GM19438 (cell line): ENCODE measurements at regions not wholly inside any gene's neighbourhood (a gene's known extent, or its start where the extent isn't known, plus 50 kb on each side); places are given as distances from the start of the nearest gene placed in this dataset.

Source experiments
- ATAC-seq: cut with Tn5 transposase; IDR thresholded peaks from one replicate; pipeline ENCODE4 v1.9.1; 2021; ENCODE audit warnings: low read depth; ENCODE audit not compliant: unreplicated experiment

- no peak for ATAC-seq
These were observed 89.4 kb downstream of the KCTD12 start for GRCh38 chr13:76796851-76797250.

GRCh38 chr13:76795701-76796695 lies 90.2 kb downstream of the KCTD12 start:
- ATAC-seq, result no peak

- no peak for ATAC-seq
These were observed 93.4 kb downstream of the KCTD12 start for GRCh38 chr13:76792731-76793347.

- no peak for ATAC-seq
These were observed 95.0 kb downstream of the KCTD12 start for GRCh38 chr13:76790980-76791819.

GRCh38 chr13:76790526-76790925 lies 95.7 kb downstream of the KCTD12 start:
- ATAC-seq, result no peak

- ATAC-seq, result no peak
These were observed 102.4 kb downstream of the KCTD12 start for GRCh38 chr13:76783798-76784197.

GRCh38 chr13:76778853-76779252 lies 107.4 kb downstream of the KCTD12 start:
- ATAC-seq, result no peak

GRCh38 chr13:76777096-76777495 lies 109.1 kb downstream of the KCTD12 start:
- no peak for ATAC-seq

- no peak for ATAC-seq
These were observed 111.0 kb downstream of the KCTD12 start for GRCh38 chr13:76775088-76775740.

- ATAC-seq, result no peak
These were observed 112.6 kb downstream of the KCTD12 start for GRCh38 chr13:76773448-76774094.

GRCh38 chr13:76772241-76772640 lies 114.0 kb downstream of the KCTD12 start:
- ATAC-seq, result no peak

GRCh38 chr13:76769271-76769791 lies 116.9 kb downstream of the KCTD12 start:
- ATAC-seq, result no peak

GRCh38 chr13:76768384-76768783 lies 117.8 kb downstream of the KCTD12 start:
- ATAC-seq, result no peak

GRCh38 chr13:76764916-76765315 lies 121.3 kb downstream of the KCTD12 start:
- ATAC-seq, result no peak

GRCh38 chr13:76764429-76764828 lies 121.8 kb downstream of the KCTD12 start:
- no peak for ATAC-seq

- no peak for ATAC-seq
These were observed 123.5 kb downstream of the KCTD12 start for GRCh38 chr13:76762721-76763120.

GRCh38 chr13:76759877-76760276 lies 126.3 kb downstream of the KCTD12 start:
- ATAC-seq, result no peak

- no peak for ATAC-seq
These were observed 127.5 kb downstream of the KCTD12 start for GRCh38 chr13:76758738-76759137.

GRCh38 chr13:76758257-76758656 lies 127.9 kb downstream of the KCTD12 start:
- ATAC-seq, result no peak

GRCh38 chr13:76756451-76756850 lies 129.8 kb downstream of the KCTD12 start:
- ATAC-seq, result no peak
